NCI-H748 treated with DMSO at 0.1 percent for 48 hours (cell line): ENCODE measurements at regions not wholly inside any gene's neighbourhood (a gene's known extent, or its start where the extent isn't known, plus 50 kb on each side); places are given as distances from the start of the nearest gene placed in this dataset.
"Not testable (repeated sequence)": the region's sequence is repeated elsewhere in the genome, so short reads cannot be mapped to it uniquely, and the experiment has no call there.

Experiments used
- DNase-seq: peaks from one replicate; lab custom pipeline; 2025; lab: John Stamatoyannopoulos, UW

DNA sequence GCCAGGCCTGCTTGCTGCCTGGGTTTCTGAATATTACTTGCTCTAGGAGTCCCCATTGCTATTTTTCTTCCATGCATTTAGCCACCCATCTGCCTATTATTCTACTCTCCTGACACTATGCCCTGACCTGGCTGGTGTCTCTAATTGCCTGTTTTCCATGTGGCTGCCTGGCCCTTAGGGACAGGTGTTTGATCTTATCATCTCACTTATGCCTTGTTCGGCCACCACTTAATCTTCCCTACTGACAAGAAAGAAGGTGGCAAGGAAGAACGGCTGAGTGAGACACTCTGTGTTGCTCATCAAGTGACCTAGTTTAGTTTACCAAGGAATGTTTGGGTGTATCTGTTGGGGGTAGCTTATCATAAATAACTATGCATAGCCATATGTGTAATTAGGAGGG, 50.4 kb upstream of the RAPH1 start:
- DNase-seq: no peak

DNA sequence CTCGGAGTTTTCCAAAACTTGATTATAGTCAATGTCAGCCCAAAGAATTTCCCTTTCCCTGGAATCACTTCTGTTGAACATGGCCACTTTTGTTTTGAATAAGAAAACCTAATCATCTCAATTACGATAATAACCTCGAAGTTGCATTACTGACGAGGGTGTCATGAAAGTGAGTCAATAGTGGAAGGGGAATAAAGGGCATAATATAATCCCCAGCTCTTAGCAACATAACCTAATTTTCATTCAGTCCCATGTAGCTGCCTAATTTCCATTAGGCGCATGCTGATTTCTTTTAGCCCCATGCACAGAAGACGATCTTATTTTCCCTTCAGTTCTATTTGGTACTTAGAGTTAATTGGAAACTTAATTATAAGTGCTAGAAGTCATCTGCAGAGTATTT, 51.1 kb upstream of the RAPH1 start:
- no peak for DNase-seq

DNA sequence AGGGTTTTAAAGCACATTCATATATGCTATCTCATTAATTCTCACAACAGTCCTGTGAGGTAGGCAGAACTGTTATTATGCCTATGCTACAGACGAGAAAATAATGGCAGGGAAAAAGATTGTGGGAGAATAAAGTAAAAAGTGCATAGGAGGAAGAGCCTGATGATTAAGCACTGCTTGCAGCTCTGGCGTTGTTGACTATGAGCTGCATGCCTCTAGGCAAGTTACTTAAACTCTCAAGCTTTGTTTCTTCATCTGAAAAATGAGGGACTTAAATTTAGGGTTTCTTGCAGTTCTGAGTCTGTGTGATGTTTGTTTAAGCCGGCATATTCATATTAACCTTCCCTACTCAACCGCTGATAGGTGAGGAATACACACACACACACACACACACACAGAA, 51.6 kb upstream of the RAPH1 start:
- no peak for DNase-seq

DNA sequence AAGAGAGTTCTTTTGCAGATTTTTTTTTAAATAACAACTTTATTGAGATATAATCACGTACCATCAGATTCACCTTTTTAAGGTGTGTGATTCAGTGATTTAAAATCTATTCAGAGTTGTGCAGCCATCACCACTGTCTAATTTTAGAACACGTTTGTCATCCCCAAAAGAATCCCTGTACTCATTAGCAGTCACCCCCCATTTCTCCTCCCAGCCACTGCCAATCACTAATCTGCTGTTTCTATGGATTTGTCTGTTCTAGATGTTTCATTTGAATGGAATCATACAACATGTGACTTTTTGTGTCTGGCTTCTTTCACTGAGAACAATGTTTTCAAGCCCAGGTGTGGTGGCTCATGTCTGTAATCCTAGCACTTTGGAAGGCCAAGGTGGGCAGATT, 55.4 kb upstream of the RAPH1 start:
- no peak for DNase-seq

DNA sequence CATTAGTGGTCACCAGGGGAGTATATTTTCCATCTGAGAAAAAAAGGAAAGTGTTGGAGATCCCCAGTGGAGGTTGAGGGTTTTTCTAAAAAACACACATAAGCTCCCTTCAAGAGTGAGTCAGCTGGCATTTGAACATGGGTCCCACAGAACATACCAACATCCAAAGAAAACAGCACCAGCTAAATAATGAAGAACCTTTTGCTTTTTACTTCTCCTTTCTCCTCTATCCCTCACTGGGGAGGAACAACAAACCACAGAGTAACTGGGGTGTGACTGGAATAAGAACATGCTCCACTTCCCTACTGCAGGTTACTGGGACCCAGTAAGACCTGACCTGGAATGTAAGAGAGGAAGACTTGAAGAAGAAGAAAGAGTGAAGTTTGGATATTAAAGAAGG, 56.5 kb upstream of the RAPH1 start:
- DNase-seq: no peak

DNA sequence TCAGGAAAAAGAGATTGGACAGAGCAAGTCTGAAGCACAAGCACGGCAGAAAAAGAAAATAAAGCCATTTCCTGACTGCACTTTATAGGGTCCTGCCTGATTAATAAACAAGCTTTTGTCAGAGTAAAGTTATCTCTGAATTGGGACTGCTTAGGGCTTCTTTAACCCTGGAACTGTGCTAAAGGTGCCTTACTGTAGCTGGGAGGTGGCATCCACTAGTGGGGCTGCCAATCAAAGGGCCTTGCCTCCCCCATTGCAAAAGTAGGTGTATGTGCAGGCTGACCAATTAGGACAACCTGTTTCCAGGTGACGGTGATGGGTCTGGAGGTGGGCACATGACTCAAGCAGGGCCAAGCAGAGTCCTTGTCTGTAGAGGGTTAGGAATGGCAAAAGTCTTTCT, 57.4 kb upstream of the RAPH1 start:
- no peak for DNase-seq

DNA sequence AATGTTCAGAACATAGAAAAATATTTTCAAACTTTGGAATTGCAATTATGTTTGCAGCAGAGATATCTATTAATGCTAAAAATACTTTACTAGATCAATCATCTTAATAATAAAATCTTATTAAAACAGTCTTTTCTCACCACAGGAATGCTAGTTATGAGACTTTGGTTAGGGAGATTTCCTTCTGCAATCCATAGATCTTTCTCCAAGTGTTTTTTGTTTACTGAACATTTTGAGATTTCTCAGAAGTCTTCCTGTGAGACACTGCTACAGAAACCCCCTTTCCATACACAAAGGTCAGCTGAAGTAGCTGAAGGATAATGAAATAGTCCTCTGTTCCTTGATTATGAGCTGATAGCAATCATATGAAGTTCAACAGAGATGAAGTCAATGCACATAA, 59.4 kb upstream of the RAPH1 start:
- DNase-seq: no peak

DNA sequence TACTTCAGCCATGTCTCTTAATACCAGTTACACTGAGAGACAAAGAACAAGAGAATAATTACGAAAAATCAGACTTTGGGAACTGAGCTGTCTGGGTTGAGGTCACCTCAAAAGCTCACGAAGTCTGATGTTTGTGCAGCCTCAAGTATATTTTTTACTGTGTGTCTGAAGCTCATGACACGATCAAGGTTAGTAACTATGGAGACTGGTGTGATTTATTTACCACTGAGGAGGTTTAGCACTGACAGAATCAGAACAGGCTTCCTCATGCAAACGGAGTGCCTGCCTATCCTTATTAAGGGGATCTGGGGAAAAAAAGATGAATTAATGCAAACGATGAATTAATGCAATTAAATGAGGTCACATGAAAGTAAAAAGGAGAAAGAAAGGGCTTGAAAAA, 61.1 kb upstream of the RAPH1 start:
- DNase-seq: no peak

DNA sequence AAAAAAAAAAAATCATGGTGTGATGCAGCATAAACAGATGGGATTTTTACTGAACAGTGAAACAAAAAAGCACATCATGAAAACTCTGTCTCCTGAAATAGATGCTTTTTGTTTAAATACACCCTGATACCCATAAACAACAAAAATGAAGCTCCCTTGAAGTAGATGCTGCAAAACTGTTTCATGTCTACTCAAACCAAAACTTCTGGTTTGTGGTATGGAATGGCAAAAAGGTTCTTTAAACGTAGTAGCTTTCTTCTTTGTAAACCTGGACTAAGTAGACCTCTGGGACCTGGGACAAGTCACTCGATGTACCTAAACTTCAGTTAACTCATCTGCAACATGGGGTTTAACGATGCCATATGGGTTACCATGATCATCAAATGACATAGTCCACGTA, 64.4 kb upstream of the RAPH1 start:
- DNase-seq: no peak

DNA sequence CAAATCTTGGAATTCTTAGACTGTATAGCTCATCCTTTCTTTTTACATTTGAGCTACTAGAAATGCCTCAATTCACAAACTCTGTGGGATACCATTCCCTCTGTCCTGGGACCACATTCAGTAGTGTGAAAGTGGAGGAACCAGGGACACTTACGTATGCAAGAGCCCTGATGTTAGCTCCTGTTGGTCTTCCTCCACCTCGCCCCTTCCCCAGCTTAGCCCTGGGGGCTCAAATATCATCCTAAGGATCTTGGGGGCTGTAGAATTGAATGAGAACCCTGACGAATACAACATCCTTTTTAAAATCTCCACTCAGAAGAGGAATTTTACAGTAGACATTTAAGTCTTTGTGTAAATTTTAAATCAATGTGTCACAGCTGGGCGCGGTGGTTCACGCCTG, 65.2 kb upstream of the RAPH1 start:
- no peak for DNase-seq

DNA sequence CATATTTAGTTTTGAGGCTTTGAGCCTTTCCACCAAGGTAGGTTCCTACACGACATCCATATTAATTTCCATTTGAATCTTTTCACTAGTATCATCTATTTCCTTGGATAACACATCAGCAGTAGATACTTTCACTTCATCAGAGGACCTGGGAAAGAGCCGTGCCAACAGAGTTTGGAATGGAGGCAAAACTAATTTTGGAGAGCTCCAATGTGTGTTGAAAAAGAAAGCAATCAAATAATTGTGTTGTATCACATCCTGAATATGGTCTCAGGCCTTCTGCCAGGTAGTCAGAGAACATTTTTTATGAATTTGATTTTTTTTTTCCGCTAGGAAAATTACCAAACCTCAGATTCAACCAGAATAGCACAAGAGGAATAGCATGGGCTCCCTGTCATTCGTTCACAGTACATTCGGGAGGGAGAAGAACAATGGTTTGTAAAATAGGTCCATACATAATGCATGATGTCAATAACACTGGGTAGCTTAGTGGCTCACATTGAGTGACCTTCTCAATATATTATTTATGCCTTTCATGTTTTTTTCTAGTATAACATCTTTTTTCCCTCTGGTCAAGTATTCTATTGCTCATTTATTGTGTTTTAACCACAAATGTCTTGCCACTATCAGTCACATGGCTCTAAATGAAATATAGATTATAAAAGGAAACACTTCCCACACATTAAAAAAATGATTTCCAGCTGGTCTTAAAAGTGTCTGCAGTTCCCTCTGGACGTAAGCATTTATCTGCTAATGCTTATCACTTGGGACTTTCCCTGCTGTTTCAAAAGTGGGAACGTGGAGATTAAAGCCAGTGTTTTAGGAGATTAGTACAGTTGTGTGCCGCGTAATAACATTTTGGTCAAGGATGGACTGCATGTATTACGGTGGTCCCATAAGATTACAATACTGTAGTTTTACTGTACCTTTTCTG, 68.6 kb upstream of the RAPH1 start:
- no peak for DNase-seq

DNA sequence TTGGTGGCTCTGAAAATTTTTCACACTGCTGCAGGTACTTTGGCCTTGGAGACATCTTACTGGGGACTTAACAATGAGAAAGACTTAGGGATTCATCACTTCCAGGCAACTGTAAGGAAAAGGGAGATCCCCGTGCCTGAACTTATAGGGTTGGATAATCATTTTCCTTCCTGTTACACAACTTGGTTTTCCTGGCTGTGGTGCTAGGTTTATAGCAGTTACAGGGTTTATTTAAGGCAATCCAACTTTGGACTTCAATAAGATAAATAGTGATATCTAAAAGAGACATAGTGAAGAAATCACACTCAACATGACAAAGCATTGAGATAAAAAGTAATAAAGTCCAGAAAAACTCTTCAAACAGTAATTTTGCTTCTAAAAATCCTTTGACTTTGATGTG, 70.2 kb upstream of the RAPH1 start:
- DNase-seq: no peak

DNA sequence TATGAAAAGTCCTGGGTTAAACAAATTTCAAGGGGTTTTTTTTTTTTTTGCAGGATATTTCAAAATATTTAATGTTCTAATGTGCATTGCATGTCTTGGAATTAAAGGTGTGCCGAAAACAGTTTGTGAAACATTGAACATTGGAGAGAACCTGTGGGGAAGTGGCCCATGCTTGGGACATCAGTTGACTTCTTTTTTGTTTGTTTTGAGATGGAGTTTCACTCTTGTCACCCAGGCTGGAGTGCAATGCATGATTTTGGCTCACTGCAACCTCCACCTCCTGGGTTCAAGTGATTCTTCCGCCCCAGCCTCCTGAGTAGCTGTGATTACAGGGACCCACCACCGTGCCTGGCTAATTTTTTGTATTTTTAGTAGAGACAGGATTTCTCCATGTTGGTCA, 71.0 kb upstream of the RAPH1 start:
- DNase-seq: no peak

DNA sequence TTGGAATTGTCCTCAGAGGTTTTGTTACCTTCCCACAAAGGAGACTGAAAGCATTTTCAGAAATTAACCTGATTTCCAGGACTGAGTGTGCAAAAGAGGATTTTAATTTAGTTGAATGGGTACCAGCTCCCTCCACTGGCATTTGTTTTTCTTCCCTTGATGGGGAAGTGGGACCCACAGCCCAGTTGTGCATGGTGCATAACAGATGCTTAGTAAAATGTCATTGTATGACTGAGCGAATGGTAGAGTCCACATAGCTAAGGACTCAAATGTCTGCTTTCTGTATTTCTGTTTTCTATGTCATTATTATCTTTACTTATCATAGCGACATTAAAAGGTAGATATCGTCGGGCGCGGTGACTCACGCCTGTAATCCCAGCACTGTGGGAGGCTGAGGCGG, 75.5 kb upstream of the RAPH1 start:
- no peak for DNase-seq

DNA sequence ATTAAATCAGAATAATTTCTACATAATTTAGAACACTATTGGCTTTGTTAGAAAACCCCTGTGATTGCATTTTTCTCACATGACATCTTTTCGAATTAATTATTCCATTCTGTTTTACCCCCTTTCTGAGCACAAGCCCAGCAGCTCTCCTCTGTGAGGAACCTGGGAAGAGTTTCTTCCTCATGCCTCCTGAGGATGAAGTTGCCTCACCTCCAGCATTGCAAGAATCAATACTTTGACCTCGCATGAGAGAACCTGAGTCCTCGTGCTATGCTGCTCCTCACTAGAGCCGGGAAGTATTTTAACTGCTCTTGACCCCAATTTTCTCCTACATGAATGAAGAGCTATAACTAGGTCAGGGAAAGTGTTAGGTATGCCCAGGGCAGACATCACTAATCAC, 77.1 kb upstream of the RAPH1 start:
- no peak for DNase-seq

DNA sequence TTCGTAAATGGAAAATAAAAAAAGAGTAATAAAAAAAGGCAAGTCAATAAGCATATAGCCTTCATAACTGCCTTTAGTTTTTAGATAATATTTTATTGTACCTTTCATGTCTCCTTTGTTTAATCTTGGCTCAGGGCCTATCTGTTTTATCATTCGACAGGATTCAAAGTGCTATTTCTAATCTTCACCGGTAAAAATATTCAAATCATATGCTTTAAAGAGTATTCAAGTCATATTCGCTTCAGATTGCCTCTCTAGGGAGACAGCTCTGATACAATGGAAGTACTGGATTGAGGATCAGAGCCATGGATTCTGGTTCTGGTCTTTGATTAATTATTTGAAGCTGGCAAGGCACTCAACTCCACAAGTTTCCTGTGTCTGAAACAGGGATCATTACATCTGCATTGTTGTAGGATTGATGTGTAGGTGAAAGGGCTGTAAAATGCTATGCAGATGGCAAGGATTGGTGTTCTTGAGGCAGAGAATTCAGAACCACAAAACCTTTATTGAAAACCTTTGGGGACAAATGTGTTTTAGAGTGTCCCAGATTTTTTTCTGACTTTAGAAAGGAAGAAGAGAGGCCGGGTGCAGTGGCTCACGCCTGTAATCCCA, 84.3 kb upstream of the RAPH1 start:
- no peak for DNase-seq

DNA sequence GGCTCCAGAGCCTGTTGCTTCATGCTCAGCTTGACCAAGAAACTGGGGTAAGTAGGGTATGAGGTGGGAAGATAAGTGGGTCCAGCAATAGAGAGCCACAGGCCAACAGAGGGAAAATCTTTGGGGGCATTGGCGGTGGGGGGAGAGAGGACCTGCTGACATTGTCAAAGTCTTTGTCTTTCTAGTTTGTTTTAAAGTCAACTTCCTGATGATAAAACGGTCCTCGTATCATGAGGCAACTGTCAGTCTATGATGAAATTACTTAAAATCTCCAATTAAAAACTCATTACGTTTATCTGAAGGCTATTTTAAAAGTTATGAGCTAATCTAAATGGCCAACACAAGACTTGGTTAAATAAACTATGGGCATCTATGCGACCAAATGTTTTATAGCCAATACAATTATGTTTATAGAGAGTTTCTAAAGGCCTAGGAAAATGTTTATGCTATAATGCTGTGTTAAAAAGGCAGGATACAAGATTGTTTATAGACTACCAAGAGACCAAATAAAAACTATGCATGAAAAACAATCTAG, 84.4 kb upstream of the CD28 start:
- DNase-seq: no peak

DNA sequence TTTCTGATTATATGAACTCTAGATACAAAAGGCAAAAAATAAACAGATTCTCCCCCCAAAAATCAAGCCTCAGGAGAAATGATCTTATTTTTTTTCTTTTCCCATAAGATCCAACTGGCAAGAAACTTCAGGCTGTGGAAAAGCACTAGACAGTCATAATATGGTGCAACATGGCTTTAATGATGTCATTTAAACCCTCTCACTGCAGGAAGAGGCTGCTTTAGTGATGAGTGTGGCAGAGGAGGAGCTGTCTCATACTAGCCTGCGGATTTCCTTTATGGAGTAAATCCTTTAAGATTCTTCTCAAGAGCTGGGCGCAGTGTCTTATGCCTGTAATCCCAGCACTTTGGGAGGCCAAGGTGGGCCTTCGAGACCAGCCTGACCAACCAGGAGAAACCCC, 83.3 kb upstream of the CD28 start:
- no peak for DNase-seq

DNA sequence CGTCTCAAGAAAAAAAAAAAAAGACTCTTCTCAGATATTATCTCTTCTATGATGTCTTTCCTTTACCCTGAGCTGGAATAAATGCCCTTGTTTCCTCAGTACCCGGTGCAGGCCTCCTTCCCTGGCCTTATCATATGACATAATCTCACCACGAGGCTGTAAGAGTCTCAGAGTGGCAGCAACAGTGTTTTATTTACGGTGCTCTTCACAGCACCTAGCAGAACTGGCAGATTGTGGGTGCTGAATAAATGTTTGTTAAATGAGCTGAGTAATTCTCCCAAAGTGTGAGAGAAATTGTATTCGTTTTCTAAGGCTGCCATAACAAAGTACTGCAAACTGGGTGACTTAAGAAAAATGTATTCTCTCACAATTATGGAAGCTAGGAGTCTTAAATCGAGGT, 82.8 kb upstream of the CD28 start:
- DNase-seq: no peak

DNA sequence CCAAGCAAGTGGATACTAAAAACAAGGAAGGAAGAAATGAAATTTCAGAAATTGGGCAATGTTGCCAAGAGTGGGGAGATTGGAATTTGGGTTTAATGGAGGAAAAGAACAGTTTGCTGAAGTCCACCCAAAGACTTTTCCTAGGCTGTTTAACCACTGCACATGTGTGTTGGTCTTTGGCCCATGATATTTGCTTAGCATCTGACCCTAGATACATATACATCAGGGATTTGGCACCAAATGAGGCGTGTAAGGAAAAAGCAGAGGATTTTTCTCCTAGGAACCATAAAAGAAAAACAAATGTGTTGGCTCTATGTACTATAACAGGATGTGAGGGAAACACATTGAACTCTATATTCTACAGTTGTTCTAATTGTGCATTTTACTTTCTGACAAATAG, 80.7 kb upstream of the CD28 start:
- DNase-seq: no peak

DNA sequence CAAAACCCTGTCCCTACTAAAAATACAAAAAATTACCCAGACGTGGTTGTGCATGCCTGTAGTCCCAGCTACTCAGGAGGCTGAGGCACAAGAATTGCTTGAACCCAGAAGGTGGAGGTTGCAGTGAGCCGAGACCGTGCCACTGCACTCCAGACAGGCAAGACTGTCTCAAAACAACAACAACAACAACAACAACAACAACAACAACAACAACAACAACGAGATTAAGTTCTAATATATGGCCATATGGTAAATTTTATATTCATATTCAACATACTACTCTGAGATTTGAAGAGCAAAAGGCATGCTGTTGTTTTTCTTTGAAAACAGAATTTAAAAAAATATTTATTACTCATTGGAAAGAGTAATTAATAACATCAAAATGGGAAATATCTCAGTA, 80.2 kb upstream of the CD28 start:
- not testable (repeated sequence) for DNase-seq

DNA sequence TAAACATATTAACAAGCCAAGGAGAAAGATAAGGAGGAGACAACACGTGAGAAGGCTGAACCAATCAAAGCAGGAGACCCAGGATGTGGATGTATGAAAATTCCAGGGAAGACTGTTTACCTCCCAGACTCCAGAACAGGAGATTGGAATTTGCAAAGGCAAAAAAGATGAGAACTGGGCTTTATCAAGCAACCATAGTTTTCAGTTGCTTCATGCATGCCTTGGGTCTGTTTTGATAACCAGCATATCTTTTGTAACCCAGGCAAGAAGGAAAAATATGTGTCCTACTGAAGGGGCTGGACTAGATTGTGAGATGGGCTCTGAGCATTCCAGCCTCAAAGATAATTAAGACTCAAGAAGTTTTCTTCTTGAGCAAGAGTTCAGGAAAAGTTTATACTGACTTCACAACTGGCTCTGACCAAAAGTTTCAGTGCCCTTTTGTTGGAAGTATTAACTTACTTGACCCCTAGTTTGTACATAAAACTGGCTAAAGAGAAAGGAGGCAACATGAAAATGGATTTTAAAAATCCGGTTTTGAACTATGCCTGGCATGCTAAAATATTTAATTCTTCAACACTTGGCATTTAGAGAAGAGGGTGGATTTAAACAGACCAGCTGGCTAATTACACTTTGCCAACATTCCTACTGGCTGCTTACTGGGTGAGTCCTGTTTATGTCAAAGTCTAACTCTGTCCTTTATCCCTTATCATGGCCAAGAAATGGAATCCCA, 79.3 kb upstream of the CD28 start:
- no peak for DNase-seq

DNA sequence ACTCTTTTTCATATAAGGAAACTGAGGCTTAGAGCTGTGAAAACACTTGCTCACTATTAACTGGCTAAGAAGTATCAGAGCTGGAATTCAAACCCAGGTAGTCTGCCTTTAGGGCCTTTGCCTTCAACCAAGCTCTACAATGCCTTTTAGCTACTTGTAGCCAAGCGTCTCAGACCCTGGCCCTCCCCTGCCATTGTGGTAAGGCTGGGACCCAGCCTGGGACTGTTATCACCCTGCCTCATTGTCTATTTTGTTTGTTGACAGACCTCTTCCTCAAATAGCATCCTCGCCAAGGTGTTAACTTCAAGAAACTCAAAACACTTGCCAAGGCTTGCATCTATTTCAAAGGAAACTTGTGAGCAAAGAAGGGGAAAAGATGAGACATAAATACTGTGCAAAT, 76.7 kb upstream of the CD28 start:
- no peak for DNase-seq
